NCI-H1105 (cell line): ENCODE measurements at regions not wholly inside any gene's neighbourhood (a gene's known extent, or its start where the extent isn't known, plus 50 kb on each side); places are given as distances from the start of the nearest gene placed in this dataset.
"Not testable (repeated sequence)": the region's sequence is repeated elsewhere in the genome, so short reads cannot be mapped to it uniquely, and the experiment has no call there.

Experiments
- DNase-seq: peaks from one replicate; lab custom pipeline; 2025; lab: John Stamatoyannopoulos, UW

- DNase-seq = no peak
These were observed 308.1 kb upstream of the HS3ST5 start for GRCh38 chr6:114650891-114651290.

GRCh38 chr6:114649298-114649697 lies 306.5 kb upstream of the HS3ST5 start:
- DNase-seq = no peak

GRCh38 chr6:114648847-114649246 lies 306.0 kb upstream of the HS3ST5 start:
- no peak for DNase-seq

GRCh38 chr6:114638341-114638740 lies 295.5 kb upstream of the HS3ST5 start:
- DNase-seq = no peak

- no peak for DNase-seq
These were observed 291.2 kb upstream of the HS3ST5 start for GRCh38 chr6:114634016-114634415.

GRCh38 chr6:114626226-114626625 lies 283.4 kb upstream of the HS3ST5 start:
- DNase-seq = not testable (repeated sequence)

- DNase-seq = no peak
These were observed 276.9 kb upstream of the HS3ST5 start for GRCh38 chr6:114619621-114620200.

GRCh38 chr6:114611696-114612095 lies 268.9 kb upstream of the HS3ST5 start:
- no peak for DNase-seq

GRCh38 chr6:114608091-114608490 lies 265.3 kb upstream of the HS3ST5 start:
- no peak for DNase-seq

GRCh38 chr6:114605656-114606055 lies 262.8 kb upstream of the HS3ST5 start:
- DNase-seq = no peak

GRCh38 chr6:114600381-114600780 lies 257.6 kb upstream of the HS3ST5 start:
- DNase-seq = no peak

- DNase-seq = no peak
These were observed 252.8 kb upstream of the HS3ST5 start for GRCh38 chr6:114595591-114595990.

GRCh38 chr6:114595186-114595585 lies 252.4 kb upstream of the HS3ST5 start:
- no peak for DNase-seq

GRCh38 chr6:114592506-114592905 lies 249.7 kb upstream of the HS3ST5 start:
- no peak for DNase-seq

- DNase-seq = no peak
These were observed 245.9 kb upstream of the HS3ST5 start for GRCh38 chr6:114588726-114589125.

GRCh38 chr6:114586298-114586697 lies 243.5 kb upstream of the HS3ST5 start:
- DNase-seq = no peak

- peak; percentile 23 for DNase-seq
These were observed 238.5 kb upstream of the HS3ST5 start for GRCh38 chr6:114581293-114581692.

- DNase-seq = no peak
These were observed 238.1 kb upstream of the HS3ST5 start for GRCh38 chr6:114580882-114581281.

- DNase-seq = no peak
These were observed 236.7 kb upstream of the HS3ST5 start for GRCh38 chr6:114579486-114579885.

- DNase-seq = no peak
These were observed 234.3 kb upstream of the HS3ST5 start for GRCh38 chr6:114577109-114577508.

- no peak for DNase-seq
These were observed 233.5 kb upstream of the HS3ST5 start for GRCh38 chr6:114576330-114576729.

- DNase-seq = no peak
These were observed 226.8 kb upstream of the HS3ST5 start for GRCh38 chr6:114569669-114570068.

GRCh38 chr6:114564302-114564933 lies 221.6 kb upstream of the HS3ST5 start:
- DNase-seq = no peak

- DNase-seq = no peak
These were observed 216.6 kb upstream of the HS3ST5 start for GRCh38 chr6:114559419-114559818.
